ENCODE measurements at regions not wholly inside any gene's neighbourhood (a gene's known extent, or its start where the extent isn't known, plus 50 kb on each side); places are given as distances from the start of the nearest gene placed in this dataset.
A peak's percentile ranks its signal among the peaks of the same experiment; 100 is the strongest.

DNA sequence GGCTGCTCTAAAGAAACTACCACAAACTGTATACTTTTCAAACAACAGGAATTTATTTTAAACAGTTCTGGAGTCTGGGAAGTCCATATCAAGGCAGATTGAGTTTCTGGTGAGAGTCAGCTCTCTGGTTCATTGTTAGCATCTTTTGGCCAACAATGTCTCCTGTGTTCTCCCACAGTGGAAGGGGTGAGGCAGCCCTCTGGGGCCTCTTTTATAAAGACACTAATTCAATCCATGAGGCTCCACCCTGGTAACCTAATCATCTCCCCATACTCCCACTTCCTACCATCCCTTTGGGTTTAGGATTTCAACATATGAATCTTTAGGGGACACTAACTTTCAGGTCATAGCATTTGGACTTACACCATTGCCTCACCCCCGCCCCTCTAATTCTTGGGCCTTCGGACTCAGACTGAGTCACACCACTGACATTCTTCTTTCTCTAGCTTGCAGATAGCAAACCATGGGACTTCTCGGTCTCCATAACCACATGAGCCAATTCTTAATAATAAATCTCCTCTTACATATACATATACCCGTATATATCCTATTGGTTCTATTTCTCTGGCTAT lies 64.3 kb upstream of the ANTXRL start:
- no peak for DNase-seq (ENCODE audit: low spot score)
- no peaks in the 10 kb centered on the region for H3K4me1 ChIP-seq (ENCODE audit: insufficient read depth, low read length, poor library complexity, severe bottlenecking)
- no peak for TF ChIP-seq EZH2 (IDR thresholded peaks at IDR 0.05; ENCODE audit: borderline replicate concordance, low read depth, low read length, poor library complexity, severe bottlenecking)
- TF ChIP-seq, protein P1, sequence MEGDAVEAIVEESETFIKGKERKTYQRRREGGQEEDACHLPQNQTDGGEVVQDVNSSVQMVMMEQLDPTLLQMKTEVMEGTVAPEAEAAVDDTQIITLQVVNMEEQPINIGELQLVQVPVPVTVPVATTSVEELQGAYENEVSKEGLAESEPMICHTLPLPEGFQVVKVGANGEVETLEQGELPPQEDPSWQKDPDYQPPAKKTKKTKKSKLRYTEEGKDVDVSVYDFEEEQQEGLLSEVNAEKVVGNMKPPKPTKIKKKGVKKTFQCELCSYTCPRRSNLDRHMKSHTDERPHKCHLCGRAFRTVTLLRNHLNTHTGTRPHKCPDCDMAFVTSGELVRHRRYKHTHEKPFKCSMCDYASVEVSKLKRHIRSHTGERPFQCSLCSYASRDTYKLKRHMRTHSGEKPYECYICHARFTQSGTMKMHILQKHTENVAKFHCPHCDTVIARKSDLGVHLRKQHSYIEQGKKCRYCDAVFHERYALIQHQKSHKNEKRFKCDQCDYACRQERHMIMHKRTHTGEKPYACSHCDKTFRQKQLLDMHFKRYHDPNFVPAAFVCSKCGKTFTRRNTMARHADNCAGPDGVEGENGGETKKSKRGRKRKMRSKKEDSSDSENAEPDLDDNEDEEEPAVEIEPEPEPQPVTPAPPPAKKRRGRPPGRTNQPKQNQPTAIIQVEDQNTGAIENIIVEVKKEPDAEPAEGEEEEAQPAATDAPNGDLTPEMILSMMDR (conservative IDR thresholded peaks at IDR 0.05; ENCODE audit: low read depth, low read length) = no peak
- no peaks in the 10 kb centered on the region for H3K36me3 ChIP-seq (ENCODE audit: insufficient read depth, low read length, poor library complexity, severe bottlenecking)
- intact Hi-C loops (cut with micrococcal nuclease; ENCODE audit: unreplicated experiment) = no loop called here
- H3K9me3 ChIP-seq (ENCODE audit: low read depth, low read length, poor library complexity, severe bottlenecking) = no peaks in the 10 kb centered on the region
- ChIA-PET POLR2A (ENCODE audit: low non-redundant PET) (no interaction called here), CTCF (no interaction called here)
- no peak overlapping the region for H3K4me3 ChIP-seq (ENCODE audit: low read depth, low read length, poor library complexity, severe bottlenecking)
- H3K27me3 ChIP-seq (replicated peaks; ENCODE audit: insufficient read depth, low read depth, low read length, poor library complexity) = no peaks in the 10 kb centered on the region
- H3K27ac ChIP-seq (ENCODE audit: low read depth, low read length, poor library complexity, severe bottlenecking) = no peak overlapping the region
- BruUV-seq (replicated peaks) = no TSS peak

DNA sequence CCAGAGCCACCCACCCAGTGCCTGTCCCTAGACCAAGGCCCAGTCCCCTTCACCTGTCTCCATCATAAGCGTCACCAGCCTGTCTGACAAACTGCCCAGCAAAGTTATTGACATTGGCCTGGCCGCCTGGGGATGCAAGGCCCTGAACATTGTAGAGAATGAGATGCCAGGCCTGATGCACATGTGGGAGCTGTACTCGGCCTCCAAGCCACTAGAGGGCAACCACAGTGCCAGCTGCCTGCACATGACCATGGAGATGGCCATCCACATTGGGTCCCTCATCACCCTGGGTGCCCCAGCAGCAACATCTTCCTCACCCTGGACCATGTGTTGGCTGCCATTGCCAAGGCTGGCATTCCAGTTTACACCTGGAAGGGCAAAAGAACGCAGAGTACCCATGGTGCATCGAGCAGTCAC lies 63.7 kb upstream of the ANTXRL start:
- Histone ChIP-seq H3K4me1 (ENCODE audit: insufficient read depth, low read length, poor library complexity, severe bottlenecking) (no peaks in the 10 kb centered on the region), H3K4me3 (ENCODE audit: low read depth, low read length, poor library complexity, severe bottlenecking) (no peak overlapping the region), H3K9me3 (ENCODE audit: low read depth, low read length, poor library complexity, severe bottlenecking) (no peaks in the 10 kb centered on the region), H3K27ac (ENCODE audit: low read depth, low read length, poor library complexity, severe bottlenecking) (no peak overlapping the region), H3K27me3 (replicated peaks; ENCODE audit: insufficient read depth, low read depth, low read length, poor library complexity) (no peaks in the 10 kb centered on the region), H3K36me3 (ENCODE audit: insufficient read depth, low read length, poor library complexity, severe bottlenecking) (no peaks in the 10 kb centered on the region)
- intact Hi-C loops (cut with micrococcal nuclease; ENCODE audit: unreplicated experiment) = no loop called here
- ChIA-PET CTCF (no interaction called here), POLR2A (ENCODE audit: low non-redundant PET) (no interaction called here)
- DNase-seq (ENCODE audit: low spot score) = no peak
- TF ChIP-seq, protein P1 (conservative IDR thresholded peaks at IDR 0.05; ENCODE audit: low read depth, low read length) = peak; percentile 44
- TF ChIP-seq EZH2 (IDR thresholded peaks at IDR 0.05; ENCODE audit: borderline replicate concordance, low read depth, low read length, poor library complexity, severe bottlenecking) = no peak
- BruUV-seq (replicated peaks) = no TSS peak

DNA sequence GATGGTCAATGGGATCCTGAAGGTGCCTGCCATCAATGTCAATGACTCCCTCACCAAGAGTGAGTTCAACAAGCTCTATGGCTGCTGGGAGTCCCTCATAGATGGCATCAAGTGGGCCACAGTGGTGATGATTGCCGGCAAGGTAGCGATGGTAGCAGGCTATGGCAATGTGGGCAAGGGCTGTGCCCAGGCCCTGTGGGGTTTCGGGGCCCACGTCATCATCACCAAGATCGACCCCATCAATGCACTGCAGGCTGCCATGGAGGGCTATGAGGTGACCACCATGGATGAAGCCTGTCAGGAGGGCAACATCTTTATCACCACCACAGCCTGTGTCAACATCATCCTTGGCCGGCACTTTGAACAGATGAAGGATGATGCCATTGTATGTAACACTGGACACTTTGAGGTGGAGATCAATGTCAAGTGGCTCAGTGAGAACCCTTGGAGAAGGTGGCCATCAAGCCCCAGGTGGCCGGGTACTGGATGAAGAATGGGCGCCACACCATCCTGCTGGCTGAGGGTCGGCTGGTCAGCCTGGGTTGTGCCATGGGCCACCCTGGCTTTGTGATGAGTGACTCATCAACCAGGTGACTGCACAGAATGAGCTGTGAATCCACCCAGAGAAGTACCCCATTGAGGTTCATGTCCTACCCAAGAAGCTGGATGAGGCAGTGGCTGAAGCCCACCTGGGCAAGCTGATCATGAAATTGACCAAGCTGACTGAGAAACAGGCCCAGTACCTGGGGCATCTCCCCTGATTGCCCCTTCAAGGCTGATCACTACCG lies 63.0 kb upstream of the ANTXRL start:
- H3K36me3 ChIP-seq (ENCODE audit: insufficient read depth, low read length, poor library complexity, severe bottlenecking) = no peaks in the 10 kb centered on the region
- no TSS peak for BruUV-seq (replicated peaks)
- POLR2A ChIA-PET (ENCODE audit: low non-redundant PET) = no interaction called here
- DNase-seq (ENCODE audit: low spot score) = no peak
- no peaks in the 10 kb centered on the region for H3K9me3 ChIP-seq (ENCODE audit: low read depth, low read length, poor library complexity, severe bottlenecking)
- CTCF ChIA-PET = no interaction called here
- H3K4me3 ChIP-seq (ENCODE audit: low read depth, low read length, poor library complexity, severe bottlenecking) = no peak overlapping the region
- H3K27ac ChIP-seq (ENCODE audit: low read depth, low read length, poor library complexity, severe bottlenecking) = no peak overlapping the region
- no peak for TF ChIP-seq EZH2 (IDR thresholded peaks at IDR 0.05; ENCODE audit: borderline replicate concordance, low read depth, low read length, poor library complexity, severe bottlenecking)
- TF ChIP-seq, protein P1 (conservative IDR thresholded peaks at IDR 0.05; ENCODE audit: low read depth, low read length) = no peak
- no peaks in the 10 kb centered on the region for H3K4me1 ChIP-seq (ENCODE audit: insufficient read depth, low read length, poor library complexity, severe bottlenecking)
- intact Hi-C loops (cut with micrococcal nuclease; ENCODE audit: unreplicated experiment) = no loop called here
- H3K27me3 ChIP-seq (replicated peaks; ENCODE audit: insufficient read depth, low read depth, low read length, poor library complexity) = no peaks in the 10 kb centered on the region

All from A673 (cell line).